Endothelial cell (in vitro differentiated cells): ENCODE measurements at regions not wholly inside any gene's neighbourhood (a gene's known extent, or its start where the extent isn't known, plus 50 kb on each side); places are given as distances from the start of the nearest gene placed in this dataset.

Experiments used
- DNase-seq: peaks from one replicate; pipeline ENCODE4 v3.0.0; 2021; ENCODE audit warnings: low spot score
- H3K27ac Mint-ChIP-seq: one replicate; pipeline ENCODE4 v1.8.0; 2021; ENCODE audit warnings: mixed read lengths, inconsistent platforms; ENCODE audit not compliant: unreplicated experiment
- H3K27me3 Mint-ChIP-seq: one replicate; pipeline ENCODE4 v1.8.0; 2021; ENCODE audit warnings: mild to moderate bottlenecking, moderate library complexity, mixed read lengths, inconsistent platforms; ENCODE audit not compliant: unreplicated experiment
- H3K36me3 Mint-ChIP-seq: one replicate; pipeline ENCODE4 v1.8.0; 2021; ENCODE audit warnings: mild to moderate bottlenecking, low read depth, mixed read lengths, inconsistent platforms; ENCODE audit not compliant: unreplicated experiment
- H3K4me1 Mint-ChIP-seq: one replicate; pipeline ENCODE4 v1.8.0; 2021; ENCODE audit warnings: mild to moderate bottlenecking, mixed read lengths, inconsistent platforms; ENCODE audit not compliant: unreplicated experiment
- H3K4me3 Mint-ChIP-seq: one replicate; pipeline ENCODE4 v1.8.0; 2021; ENCODE audit warnings: mild to moderate bottlenecking, mixed read lengths, inconsistent platforms; ENCODE audit not compliant: unreplicated experiment
- H3K9me3 Mint-ChIP-seq: one replicate; pipeline ENCODE4 v1.8.0; 2021; ENCODE audit warnings: mixed read lengths, inconsistent platforms; ENCODE audit not compliant: unreplicated experiment
- TF ChIP-seq, protein P1 (sequence below): fragments of 200-600 bp; sonication (generic); IDR thresholded peaks from one replicate; pipeline ENCODE4 v1.5.0; 2021; ENCODE audit warnings: antibody characterized with exemption; ENCODE audit not compliant: unreplicated experiment

DNA sequence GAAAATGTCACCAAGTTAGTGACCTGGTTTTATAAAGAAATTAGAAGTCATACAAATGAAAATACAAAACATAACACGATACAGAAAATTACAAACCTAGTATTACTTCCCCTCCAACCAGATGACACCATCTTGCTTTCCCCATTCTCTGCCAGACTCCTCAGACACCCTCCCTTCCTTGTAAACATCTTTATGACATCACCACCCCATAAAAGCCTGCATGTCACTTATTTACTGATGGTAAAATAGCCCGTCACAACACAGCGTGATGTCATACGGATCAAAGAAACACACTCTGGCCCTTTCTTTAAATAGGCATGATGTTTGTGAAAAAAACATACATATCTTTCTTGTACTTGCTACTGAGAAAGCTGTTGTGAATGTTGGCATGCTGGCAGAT, 254.8 kb upstream of the SOX11 start:
- Mint-ChIP-seq H3K4me3 (no peak overlapping the region), H3K27me3 (peaks cover 1% of the 10 kb centered on the region), H3K36me3 (no peaks in the 10 kb centered on the region), H3K9me3 (peaks cover 4% of the 10 kb centered on the region), H3K27ac (no peak overlapping the region), H3K4me1 (no peaks in the 10 kb centered on the region)
- no peak for DNase-seq
- TF ChIP-seq, protein P1, sequence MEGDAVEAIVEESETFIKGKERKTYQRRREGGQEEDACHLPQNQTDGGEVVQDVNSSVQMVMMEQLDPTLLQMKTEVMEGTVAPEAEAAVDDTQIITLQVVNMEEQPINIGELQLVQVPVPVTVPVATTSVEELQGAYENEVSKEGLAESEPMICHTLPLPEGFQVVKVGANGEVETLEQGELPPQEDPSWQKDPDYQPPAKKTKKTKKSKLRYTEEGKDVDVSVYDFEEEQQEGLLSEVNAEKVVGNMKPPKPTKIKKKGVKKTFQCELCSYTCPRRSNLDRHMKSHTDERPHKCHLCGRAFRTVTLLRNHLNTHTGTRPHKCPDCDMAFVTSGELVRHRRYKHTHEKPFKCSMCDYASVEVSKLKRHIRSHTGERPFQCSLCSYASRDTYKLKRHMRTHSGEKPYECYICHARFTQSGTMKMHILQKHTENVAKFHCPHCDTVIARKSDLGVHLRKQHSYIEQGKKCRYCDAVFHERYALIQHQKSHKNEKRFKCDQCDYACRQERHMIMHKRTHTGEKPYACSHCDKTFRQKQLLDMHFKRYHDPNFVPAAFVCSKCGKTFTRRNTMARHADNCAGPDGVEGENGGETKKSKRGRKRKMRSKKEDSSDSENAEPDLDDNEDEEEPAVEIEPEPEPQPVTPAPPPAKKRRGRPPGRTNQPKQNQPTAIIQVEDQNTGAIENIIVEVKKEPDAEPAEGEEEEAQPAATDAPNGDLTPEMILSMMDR, result no peak

DNA sequence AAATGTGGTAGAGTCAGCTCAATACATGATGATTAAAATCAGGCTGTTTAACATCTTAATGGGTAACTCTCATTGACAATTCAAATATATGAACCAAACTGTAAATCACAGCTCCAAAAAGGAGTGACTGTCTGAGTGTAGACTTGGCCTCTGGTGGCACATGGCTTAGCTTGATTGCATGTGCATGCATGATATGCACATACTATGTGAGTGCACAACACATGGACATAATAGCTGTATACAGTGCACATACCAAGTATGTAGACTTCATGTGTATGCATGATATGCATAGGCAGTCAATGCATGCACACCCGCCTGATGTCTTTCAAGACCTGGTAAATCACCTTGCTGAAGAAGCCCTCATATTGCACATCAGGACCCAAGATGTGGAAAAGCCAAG, 252.0 kb upstream of the SOX11 start:
- no peak for DNase-seq
- TF ChIP-seq, protein P1, result no peak
- Mint-ChIP-seq H3K27me3 (peaks cover 1% of the 10 kb centered on the region), H3K4me3 (no peak overlapping the region), H3K27ac (no peak overlapping the region), H3K4me1 (peaks cover 4% of the 10 kb centered on the region), H3K9me3 (peaks cover 13% of the 10 kb centered on the region), H3K36me3 (peaks cover 4% of the 10 kb centered on the region)

DNA sequence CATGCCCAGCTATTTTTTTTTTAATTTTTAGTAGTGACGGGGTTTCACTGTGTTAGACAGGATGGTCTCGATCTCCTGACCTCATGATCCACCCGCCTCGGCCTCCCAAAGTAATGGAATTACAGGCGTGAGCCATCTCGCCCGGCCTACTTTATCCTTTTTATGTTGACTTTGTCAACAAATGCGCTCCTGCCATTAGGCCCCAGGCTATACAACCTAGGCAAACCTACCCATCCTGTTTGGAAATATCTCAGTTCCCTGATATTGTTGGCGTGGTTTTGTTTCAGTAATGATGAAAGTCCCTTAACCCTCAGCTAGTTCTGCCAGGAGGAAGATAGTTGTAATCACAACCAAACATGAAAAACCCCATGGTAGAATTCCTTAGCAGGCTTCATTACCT, 249.4 kb upstream of the SOX11 start:
- DNase-seq, result no peak
- Mint-ChIP-seq H3K27ac (no peak overlapping the region), H3K36me3 (peaks cover 4% of the 10 kb centered on the region), H3K4me1 (peaks cover 6% of the 10 kb centered on the region), H3K9me3 (peaks cover 16% of the 10 kb centered on the region), H3K4me3 (no peak overlapping the region), H3K27me3 (no peaks in the 10 kb centered on the region)
- TF ChIP-seq, protein P1, result no peak

DNA sequence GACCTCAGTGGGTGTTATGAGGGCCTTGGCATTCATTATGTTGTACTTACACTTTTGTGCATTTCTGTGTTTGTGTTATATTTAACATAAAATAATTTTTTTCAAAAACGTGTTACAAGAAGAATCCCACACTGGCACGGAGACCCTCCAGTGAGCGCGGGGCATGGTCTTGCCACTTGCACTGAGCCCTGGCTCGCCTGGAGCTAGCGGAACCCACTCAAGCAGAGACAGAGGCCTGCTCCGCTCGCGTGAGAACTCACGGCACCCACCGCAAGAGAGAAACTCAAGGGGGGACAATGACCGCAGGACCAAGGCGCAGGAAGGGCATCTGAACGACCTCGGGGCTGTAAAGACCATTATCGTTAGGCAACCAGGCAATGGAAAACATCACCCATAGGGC, 248.0 kb upstream of the SOX11 start:
- Mint-ChIP-seq H3K4me3 (no peak overlapping the region), H3K4me1 (peaks cover 6% of the 10 kb centered on the region), H3K36me3 (peaks cover 4% of the 10 kb centered on the region), H3K27ac (no peak overlapping the region), H3K9me3 (peaks cover 16% of the 10 kb centered on the region), H3K27me3 (no peaks in the 10 kb centered on the region)
- DNase-seq, result no peak
- TF ChIP-seq, protein P1, result no peak

DNA sequence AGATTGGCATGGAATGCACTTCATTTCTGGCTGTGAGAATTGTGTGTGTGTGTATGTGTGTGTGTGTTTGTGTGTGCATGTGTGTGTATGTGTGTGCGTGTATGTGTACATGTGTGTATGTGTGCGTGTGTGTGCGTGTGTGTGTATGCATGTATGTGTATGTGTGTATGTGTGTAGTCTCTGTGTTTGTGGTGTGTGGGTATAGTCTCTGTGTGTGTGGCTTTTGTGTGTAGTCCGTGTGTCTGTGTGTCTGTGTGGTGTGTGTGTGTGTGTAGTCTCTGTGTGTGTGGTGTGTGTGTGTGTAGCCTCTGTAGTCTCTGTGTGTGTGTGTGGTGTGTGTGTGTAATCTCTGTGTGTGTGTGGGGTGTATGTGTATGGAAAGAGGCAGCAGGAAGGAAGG, 247.3 kb upstream of the SOX11 start:
- no peak overlapping the region for H3K27ac Mint-ChIP-seq
- peaks cover 16% of the 10 kb centered on the region for H3K9me3 Mint-ChIP-seq
- H3K4me3 Mint-ChIP-seq, result no peak overlapping the region
- no peak for DNase-seq
- H3K4me1 Mint-ChIP-seq, result peaks cover 6% of the 10 kb centered on the region
- no peaks in the 10 kb centered on the region for H3K27me3 Mint-ChIP-seq
- H3K36me3 Mint-ChIP-seq, result peaks cover 4% of the 10 kb centered on the region
- TF ChIP-seq, protein P1, result no peak
